ENCODE measurements at regions not wholly inside any gene's neighbourhood (a gene's known extent, or its start where the extent isn't known, plus 50 kb on each side); places are given as distances from the start of the nearest gene placed in this dataset.

DNA sequence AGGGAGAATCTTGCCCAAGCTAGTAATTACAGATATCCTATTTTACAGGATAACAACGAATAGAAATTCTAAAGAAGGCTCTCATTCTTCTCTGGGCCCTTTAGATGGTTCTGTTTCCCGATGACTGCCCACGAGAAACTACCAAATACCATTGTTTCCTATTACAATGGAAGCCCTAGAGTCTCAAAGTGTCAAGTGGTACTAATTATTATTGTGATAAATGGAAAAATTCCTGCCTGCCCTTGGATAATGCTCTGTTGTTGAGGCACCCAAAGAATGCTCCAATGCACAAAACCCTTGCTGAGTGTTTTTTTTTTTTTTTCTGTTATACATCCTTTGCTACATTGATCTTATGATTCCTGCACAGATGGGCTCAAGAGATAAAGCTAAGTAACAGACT lies 504.5 kb downstream of the XPNPEP1 start:
- DNase-seq (ENCODE audit: low read depth, low spot score) = no peak
- Histone ChIP-seq H3K4me3 (ENCODE audit: low read depth in 2 of 2, low read length in 2 of 2) (no peak overlapping the region), H3K36me3 (ENCODE audit: control insufficient read depth, insufficient read depth, low read length) (no peaks in the 10 kb centered on the region), H3K27ac (ENCODE audit: low read length) (no peak overlapping the region), H3K9me3 (ENCODE audit: control insufficient read depth, insufficient read depth, low read depth, low read length) (no peaks in the 10 kb centered on the region), H3K4me1 (ENCODE audit: control insufficient read depth, insufficient read depth, low read length) (no peaks in the 10 kb centered on the region), H3K27me3 (ENCODE audit: control insufficient read depth, insufficient read depth, low read length) (no peaks in the 10 kb centered on the region)
- ChIA-PET CTCF (no interaction called here), POLR2A (no interaction called here)
- no peak for ATAC-seq
- TF ChIP-seq TCF7L2 (IDR thresholded peaks at IDR 0.05; ENCODE audit: low read depth, low read length) (no peak), SIN3A (IDR thresholded peaks at IDR 0.05; ENCODE audit: borderline replicate concordance, insufficient read depth, low read depth, low read length) (no peak), POLR2AphosphoS5 (IDR thresholded peaks at IDR 0.05; ENCODE audit: low read depth, low read length) (no peak)
- TF ChIP-seq, protein P1, sequence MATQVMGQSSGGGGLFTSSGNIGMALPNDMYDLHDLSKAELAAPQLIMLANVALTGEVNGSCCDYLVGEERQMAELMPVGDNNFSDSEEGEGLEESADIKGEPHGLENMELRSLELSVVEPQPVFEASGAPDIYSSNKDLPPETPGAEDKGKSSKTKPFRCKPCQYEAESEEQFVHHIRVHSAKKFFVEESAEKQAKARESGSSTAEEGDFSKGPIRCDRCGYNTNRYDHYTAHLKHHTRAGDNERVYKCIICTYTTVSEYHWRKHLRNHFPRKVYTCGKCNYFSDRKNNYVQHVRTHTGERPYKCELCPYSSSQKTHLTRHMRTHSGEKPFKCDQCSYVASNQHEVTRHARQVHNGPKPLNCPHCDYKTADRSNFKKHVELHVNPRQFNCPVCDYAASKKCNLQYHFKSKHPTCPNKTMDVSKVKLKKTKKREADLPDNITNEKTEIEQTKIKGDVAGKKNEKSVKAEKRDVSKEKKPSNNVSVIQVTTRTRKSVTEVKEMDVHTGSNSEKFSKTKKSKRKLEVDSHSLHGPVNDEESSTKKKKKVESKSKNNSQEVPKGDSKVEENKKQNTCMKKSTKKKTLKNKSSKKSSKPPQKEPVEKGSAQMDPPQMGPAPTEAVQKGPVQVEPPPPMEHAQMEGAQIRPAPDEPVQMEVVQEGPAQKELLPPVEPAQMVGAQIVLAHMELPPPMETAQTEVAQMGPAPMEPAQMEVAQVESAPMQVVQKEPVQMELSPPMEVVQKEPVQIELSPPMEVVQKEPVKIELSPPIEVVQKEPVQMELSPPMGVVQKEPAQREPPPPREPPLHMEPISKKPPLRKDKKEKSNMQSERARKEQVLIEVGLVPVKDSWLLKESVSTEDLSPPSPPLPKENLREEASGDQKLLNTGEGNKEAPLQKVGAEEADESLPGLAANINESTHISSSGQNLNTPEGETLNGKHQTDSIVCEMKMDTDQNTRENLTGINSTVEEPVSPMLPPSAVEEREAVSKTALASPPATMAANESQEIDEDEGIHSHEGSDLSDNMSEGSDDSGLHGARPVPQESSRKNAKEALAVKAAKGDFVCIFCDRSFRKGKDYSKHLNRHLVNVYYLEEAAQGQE (IDR thresholded peaks at IDR 0.05; ENCODE audit: insufficient read depth in 1 of 2, low read depth in 2 of 2, low read length in 1 of 2) = no peak
- TF ChIP-seq, protein P2, sequence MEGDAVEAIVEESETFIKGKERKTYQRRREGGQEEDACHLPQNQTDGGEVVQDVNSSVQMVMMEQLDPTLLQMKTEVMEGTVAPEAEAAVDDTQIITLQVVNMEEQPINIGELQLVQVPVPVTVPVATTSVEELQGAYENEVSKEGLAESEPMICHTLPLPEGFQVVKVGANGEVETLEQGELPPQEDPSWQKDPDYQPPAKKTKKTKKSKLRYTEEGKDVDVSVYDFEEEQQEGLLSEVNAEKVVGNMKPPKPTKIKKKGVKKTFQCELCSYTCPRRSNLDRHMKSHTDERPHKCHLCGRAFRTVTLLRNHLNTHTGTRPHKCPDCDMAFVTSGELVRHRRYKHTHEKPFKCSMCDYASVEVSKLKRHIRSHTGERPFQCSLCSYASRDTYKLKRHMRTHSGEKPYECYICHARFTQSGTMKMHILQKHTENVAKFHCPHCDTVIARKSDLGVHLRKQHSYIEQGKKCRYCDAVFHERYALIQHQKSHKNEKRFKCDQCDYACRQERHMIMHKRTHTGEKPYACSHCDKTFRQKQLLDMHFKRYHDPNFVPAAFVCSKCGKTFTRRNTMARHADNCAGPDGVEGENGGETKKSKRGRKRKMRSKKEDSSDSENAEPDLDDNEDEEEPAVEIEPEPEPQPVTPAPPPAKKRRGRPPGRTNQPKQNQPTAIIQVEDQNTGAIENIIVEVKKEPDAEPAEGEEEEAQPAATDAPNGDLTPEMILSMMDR (IDR thresholded peaks at IDR 0.05) = no peak
- BruUV-seq (replicated peaks) = no TSS peak
- intact Hi-C loops (cut with micrococcal nuclease; ENCODE audit: unreplicated experiment) = no loop called here
- in situ Hi-C loops (cut with HindIII; ENCODE audit: low pct_unique_long_range_greater_than_20kb, low sequenced_read_pairs) = no loop called here

DNA sequence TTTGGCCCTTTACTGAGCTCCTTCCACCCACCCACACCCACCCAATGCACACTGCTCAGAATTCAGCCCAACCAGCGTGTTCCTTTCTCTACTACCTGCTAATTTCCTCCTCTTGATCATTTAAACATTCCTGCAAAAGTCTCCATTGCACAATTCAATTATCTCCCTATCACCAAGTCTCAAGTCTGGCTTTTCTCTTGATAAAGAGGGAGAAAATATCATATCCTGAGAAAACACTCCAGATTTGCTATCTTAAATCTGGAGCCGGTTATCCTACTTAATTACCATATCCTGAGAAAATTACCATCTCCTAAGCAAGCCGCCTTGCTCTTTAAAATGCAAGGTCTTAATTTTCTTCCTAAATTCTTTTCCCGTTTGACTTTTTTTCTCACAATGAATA lies 505.5 kb downstream of the XPNPEP1 start:
- no peaks in the 10 kb centered on the region for H3K4me1 ChIP-seq (ENCODE audit: control insufficient read depth, insufficient read depth, low read length)
- intact Hi-C loops (cut with micrococcal nuclease; ENCODE audit: unreplicated experiment) = loop anchor here (1.0 kb wide), 1 partner anchor 40 kb away; no protein-coding TSS in a partner anchor
- no peak for ATAC-seq
- no TSS peak for BruUV-seq (replicated peaks)
- CTCF ChIA-PET = no interaction called here
- no peaks in the 10 kb centered on the region for H3K27me3 ChIP-seq (ENCODE audit: control insufficient read depth, insufficient read depth, low read length)
- POLR2A ChIA-PET = no interaction called here
- no peaks in the 10 kb centered on the region for H3K9me3 ChIP-seq (ENCODE audit: control insufficient read depth, insufficient read depth, low read depth, low read length)
- TF ChIP-seq, protein P1 (IDR thresholded peaks at IDR 0.05; ENCODE audit: insufficient read depth in 1 of 2, low read depth in 2 of 2, low read length in 1 of 2) = no peak
- TF ChIP-seq SIN3A (IDR thresholded peaks at IDR 0.05; ENCODE audit: borderline replicate concordance, insufficient read depth, low read depth, low read length) (no peak), POLR2AphosphoS5 (IDR thresholded peaks at IDR 0.05; ENCODE audit: low read depth, low read length) (no peak), TCF7L2 (IDR thresholded peaks at IDR 0.05; ENCODE audit: low read depth, low read length) (no peak)
- TF ChIP-seq, protein P2 (IDR thresholded peaks at IDR 0.05) = no peak
- H3K4me3 ChIP-seq (ENCODE audit: low read depth in 2 of 2, low read length in 2 of 2) = no peak overlapping the region
- H3K27ac ChIP-seq (ENCODE audit: low read length) = no peak overlapping the region
- in situ Hi-C loops (cut with HindIII; ENCODE audit: low pct_unique_long_range_greater_than_20kb, low sequenced_read_pairs) = no loop called here
- no peak for DNase-seq (ENCODE audit: low read depth, low spot score)
- no peaks in the 10 kb centered on the region for H3K36me3 ChIP-seq (ENCODE audit: control insufficient read depth, insufficient read depth, low read length)

All from Panc1 (cell line).